ENCODE measurements at regions not wholly inside any gene's neighbourhood (a gene's known extent, or its start where the extent isn't known, plus 50 kb on each side); places are given as distances from the start of the nearest gene placed in this dataset.

- TF ChIP-seq CTCF (conservative IDR thresholded peaks at IDR 0.05), result no peak
- TF ChIP-seq ZFX (IDR thresholded peaks at IDR 0.05), result no peak
Measured at GRCh38 chr11:103661185-103661584, 375.3 kb upstream of the DDI1 start.
